HG03280 (cell line): ENCODE measurements at regions not wholly inside any gene's neighbourhood (a gene's known extent, or its start where the extent isn't known, plus 50 kb on each side); places are given as distances from the start of the nearest gene placed in this dataset.

Source experiments
- ATAC-seq: cut with Tn5 transposase; IDR thresholded peaks from one replicate; pipeline ENCODE4 v1.9.1; 2021; ENCODE audit warnings: mild to moderate bottlenecking, moderate library complexity; ENCODE audit not compliant: unreplicated experiment

DNA sequence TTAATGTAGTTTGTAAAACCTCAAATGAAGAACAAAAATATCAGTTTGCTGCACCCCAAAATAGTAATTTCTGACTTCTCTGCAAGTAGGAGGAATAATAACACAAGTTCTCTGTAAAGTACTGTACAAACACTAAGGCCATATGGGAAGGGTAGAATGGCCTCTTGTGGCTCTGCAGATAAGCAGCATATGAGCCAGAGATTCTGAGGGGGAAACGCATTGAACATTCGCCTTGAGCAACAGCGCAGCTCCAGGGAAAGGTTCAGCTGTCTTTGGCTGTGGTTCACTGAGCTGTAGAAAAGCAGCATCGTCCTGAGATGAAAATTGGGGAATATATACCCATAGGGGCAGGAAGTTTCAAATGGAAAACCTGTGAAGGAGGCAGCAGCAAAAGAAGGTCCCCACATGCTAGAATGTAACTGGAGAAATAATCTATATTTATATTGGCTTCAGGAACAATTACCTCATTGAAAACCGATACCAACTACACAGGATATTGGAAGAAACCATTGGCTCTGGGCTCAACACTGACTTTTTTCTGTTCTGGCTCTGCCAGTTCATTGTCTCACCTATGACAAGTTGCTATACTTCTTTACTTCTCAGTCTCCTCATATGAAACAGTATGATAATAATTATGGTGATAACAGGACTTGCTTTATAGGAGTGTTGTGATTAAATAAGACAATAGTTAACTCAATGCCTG lies 357.6 kb upstream of the CPEB2 start:
- no peak for ATAC-seq

DNA sequence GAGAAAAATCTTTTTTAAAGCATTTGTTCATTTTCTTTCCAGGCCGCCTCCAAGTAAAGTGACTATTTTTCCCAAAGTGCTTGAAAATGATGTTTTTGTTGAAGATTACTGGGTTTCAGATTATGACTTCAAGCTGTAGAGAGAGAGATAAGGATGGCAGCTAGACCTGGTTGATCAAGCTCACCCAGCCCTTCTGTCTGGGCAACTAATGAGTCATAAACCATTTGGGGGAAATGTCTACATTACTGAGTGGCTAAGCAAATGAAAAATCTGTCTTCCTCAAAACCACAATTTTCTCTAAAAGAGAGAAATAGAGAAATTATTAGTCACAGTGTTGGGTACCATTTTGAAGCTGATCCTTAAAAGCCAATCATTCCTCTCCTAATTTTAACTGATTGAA lies 355.4 kb upstream of the CPEB2 start:
- ATAC-seq: no peak

DNA sequence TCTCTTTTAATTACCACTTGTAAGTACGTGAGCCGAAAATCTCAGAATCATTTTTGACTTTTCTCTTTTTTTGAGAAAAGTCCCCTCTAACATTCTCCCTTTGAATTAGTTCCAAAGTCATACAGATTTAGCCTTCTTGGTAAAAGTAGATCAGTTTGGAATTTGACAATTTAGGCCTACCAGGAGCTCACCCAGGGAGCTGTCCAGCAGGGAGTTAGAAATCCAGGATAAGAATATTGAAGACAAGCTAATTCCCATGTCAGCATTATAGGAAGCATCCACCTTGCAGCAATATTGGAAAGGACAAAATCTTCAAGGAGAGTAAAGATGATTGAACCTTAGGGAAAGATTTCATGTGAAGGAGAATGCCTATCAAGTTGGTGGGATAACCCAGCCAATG lies 352.2 kb upstream of the CPEB2 start:
- no peak for ATAC-seq

DNA sequence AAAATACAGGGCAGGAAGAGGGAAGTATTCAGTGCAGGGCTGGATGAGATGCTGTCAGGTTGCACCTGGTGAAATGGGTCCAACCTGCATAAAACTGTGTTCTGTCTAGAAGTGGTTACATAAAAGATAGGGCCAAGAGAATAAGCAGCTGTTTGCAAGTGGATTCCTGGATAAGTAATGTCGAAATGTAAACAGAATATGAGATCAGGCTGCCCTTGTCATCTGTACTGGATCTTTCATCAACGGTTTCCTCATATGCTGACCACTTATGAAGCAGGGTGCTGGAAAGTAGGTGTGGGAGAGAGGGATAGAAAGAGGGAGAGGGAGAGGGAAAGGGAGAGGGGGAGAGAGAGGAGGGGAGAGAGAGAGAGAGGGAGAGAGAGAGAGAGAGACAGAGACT lies 349.8 kb upstream of the CPEB2 start:
- ATAC-seq: no peak

DNA sequence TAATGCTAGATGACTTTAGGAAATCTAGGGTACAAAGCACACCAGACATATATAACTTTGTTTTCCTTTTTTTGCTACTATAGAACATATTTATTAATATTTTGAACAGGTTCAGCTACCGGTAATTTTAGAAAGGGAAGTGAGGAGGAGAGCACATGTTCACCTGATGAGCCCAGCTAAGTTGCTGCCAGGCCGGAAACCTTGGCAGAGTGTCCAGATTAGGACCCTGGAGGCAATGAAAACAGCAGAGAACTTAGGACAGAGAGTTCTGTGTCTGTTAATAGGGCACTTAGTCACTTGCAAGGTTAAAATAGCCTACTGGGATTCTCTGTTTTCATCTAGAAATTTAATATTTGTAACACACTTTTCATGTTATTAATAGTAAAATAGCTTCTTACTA lies 348.9 kb upstream of the CPEB2 start:
- ATAC-seq: no peak

DNA sequence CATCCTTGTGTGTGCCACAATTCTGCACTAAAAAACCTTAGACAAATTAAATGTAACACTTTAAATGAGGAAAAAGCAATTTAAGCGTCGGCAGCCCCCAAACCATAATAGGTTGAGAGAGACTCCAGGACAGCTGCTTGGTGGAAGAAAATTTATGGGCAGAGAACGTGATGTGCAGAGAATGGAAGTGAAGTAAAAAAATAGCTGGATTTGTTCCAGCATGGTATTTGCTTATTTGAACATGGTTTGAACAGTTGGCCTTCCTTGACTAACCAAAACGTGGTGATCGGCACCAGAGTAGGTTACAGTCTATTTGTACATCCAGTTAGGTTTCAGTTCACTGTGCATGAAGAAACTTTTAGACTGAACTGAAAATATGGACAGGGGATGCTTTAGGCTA lies 343.0 kb upstream of the CPEB2 start:
- no peak for ATAC-seq

DNA sequence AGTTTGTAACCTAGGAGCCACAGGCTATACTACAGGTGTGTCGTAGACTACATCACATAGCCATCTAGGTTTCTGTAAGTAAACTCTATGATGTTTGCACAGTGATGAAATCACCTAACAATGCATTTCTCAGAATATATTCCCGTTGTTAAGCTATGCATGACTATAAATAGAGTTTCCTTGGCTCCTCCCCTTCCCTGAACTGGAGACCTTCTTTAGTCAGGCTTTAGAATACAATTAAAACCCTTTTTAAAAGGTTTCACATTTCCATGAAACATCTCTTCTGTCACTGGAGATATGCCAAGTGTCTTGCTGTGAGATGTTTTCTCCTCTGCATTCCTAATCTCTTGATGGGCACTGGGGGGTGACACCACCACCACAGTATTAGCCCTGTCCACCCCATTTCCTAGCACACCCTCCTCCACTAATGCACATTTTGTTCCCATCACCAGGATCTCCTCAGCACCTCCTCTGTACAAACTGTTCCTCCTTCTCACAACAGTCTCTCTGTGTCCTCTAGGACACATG lies 334.6 kb upstream of the CPEB2 start:
- ATAC-seq: no peak

DNA sequence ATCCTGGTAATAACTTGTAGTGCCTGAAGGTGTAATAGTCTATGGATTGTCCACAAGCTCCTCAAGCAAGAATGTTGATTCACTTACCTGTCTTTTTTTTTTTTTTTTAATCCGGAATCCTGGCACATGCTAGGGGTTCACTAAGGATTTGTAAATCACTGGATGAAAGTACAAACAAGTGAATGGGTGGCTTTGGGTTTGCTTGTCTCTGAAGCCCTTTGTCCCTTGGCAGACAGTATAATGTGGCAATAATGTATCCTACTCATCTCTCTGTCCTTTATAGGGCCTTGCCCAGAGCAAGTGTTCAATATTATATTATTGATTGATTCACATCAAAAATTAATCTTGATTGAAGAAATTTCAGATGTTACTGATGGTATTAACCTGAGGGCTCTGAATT lies 334.0 kb upstream of the CPEB2 start:
- ATAC-seq: no peak

DNA sequence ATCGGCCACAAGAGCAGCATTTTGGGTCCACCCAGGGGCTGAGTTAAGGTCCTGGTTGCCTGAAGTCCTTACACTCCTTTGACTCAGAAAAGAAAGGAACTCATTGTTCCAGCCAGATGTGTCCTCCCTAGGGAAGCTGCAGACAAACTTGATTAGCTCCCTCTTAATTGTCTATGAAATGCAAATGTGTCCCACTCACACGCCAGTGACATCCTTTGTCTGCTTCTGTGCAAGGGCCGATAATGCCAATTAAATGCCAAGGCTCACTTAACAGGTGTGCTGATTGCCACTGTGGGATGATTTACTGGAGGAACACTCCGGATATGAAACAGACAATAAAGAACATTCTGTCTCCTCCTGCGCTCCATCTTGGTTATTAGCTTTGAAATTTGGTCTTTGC lies 332.9 kb upstream of the CPEB2 start:
- no peak for ATAC-seq

DNA sequence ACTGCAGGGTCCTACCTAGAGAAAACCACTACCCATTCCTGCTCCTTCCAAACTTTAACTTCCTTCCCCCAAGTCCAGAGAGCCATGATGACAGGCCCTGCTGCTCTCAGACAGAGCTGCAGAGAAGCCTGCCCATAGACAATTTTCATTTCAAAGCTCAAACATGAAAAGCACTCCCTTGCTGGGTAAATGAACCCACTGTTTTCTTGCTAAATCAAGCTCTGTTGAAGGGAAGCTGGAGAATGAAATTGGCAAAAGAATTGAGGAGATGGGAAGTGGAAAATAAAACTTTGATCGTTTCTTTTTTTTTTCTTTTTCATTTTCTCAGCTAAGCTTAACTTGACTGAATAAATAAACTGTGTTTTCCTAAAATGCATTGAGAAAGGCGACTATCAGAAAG lies 331.1 kb upstream of the CPEB2 start:
- ATAC-seq: no peak

DNA sequence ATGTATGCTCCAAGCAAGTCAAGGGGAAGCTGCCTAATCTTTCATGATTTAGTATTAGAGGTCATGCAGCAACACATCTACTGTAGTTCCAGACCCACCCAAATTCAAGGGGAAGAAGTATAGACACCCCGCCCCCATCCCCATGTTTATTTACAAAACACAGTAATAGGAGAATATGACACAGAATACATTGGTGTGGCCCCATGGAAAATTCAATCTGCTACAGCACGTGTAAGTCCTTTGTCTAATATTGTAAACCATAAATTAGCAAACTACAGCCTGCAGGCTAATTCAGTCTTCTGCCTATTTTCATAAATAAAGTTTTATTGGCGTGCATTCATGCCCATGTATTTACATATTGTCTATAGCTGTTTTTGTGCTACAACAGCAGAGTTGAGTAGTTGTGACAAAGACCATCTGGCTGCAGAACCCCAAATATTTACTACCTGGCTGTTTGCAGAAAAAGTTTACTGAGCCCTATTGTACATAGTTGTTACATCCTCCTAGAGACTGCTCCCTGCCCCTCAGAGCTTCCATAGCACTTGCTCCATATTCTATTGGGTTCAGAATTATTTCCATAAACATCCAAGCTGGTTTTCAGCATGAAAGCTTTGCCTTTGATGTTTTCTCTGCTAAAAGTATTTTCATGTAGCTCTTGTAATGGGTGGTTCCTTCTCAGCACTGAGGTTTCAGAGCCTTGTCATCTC lies 326.8 kb upstream of the CPEB2 start:
- no peak for ATAC-seq

DNA sequence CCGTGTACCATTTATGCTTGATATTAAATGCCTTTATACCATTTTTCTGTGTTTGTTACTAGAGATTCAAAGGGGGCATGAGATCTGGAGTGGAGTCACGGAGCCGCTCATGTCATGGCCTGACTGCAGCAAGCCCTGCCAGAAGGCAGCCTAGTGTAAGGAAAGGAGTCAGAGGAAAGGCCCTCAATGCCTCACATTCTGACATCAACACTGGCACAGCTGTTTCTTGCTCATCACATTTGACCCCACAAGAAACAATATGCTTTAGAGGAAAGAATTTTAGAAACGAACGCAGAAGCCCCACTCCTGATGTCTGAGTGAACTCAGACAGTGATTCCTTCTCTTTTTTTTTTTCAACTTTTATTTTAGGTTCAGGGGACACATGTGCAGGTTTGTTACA lies 322.4 kb upstream of the CPEB2 start:
- ATAC-seq: no peak

DNA sequence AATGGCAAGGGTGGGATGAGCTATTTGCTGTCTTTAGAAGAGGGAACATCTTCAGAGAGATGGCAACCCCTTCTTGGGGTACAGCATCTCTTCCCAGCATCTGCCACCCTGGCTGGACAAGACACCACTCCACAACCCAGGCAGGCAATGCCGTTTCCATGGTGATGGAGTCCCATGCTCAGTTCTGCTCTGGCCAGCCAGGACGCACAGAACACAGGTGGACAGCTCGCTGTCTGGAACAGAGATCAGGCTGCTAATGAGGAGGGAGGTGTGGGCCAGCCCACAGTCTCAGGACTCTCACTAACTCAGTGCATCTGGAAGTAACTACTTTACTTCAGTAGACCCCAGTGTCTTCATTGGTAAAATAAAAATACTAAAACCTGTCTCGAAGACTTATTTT lies 321.0 kb upstream of the CPEB2 start:
- no peak for ATAC-seq

DNA sequence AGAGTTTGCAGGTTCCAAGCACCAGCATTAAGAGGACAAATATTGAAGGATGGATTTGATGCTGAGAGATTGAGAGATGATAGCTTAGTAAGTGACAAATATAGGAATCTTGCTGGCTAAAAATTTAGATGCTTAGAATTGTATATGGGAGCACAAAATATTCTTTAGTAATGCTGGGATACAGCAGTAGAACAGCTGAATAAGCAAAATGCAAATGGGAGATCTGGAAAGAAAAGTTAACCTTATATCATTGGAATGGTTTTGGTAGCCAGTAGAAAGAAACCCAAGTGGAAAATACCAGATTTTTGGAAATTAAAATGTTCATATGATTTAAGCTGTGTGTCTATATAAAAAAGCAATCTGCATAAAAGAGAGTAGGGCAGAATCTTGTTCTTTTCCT lies 308.6 kb upstream of the CPEB2 start:
- no peak for ATAC-seq

DNA sequence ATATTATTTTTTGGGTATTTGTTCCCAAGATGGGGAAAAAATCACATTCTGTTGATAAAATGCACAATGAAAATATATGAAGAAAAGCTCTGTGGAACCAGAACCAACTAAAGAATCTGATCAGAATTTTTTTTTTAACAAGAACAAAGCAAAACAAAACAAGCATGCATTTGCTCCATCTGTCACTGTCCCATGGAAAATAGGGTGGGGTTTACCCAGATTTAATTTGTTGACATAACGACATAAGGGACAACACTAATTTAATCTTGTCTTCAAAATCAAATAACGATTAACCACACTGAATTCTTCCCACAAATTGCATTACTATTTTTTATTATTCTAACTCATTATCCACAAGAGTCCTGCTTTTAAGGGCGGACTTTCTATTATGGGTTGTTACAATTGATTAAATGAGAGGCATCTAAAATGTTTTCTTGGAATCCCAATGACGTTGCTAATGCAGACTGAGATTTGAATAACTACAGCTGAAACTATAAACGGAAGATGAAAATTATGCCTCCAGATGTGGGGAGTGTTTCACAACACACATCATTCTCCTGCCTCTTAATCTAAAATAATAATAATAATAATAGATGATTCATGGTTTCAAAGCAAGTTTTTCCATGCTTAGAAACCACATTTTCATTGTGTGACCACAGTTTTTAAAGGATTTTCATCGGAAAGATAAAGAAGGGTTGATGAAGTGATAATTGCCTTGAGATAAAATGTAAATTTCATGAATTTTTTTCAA lies 307.0 kb upstream of the CPEB2 start:
- ATAC-seq: no peak

DNA sequence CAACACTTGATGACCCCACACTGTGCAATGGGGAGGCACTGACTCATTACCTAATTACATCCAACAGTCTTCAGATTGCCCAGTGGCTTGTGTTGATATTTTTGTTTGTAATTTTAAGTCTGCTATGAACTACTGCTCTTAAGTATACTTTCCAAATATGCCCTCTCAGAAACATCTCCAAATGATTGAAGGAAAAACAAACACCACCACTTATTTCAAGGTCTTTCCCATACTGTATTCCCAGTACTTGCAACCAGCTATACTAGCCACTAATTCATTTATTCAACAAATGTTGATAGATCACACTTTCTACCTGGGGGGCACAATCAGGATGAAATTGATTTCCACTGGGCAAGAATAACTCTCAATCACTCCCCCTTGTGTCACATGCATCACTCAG lies 302.2 kb upstream of the CPEB2 start:
- no peak for ATAC-seq

DNA sequence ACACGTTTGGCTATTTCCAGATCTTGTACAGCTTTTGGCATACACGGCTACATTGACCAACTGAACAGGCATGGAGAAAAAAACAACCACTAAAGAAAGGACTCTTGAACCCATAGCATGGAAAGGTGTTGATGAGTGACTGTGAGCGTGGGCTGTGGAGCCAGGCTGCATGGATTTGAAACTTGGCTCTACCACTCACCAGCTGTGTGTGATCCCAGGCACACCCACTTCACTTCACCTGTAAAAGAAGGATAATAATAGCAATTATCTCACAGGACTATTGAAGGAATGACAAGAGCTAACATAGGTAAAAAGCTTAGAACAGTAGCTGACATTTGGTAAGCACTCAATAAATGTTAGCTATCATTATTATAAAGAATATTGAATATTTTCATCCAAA lies 301.7 kb upstream of the CPEB2 start:
- no peak for ATAC-seq

DNA sequence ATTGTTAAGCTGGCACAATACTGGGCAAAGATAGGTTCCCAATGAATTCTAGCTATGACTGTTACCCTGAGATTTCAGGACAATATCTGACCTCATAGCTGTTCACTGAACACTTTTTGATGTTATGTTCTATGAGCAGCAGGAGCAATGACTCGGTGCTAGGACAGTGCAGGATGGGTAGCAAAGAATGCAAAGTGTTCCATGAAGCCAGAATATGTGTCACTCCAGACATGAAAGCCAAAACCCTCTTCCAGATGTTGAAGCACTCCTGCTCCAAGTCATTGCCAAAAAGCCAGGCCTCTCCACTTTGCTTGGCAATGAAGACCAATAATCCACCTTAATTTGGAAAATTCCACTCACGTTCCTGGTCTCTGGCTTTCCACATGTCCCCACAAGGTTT lies 300.9 kb upstream of the CPEB2 start:
- ATAC-seq: no peak

DNA sequence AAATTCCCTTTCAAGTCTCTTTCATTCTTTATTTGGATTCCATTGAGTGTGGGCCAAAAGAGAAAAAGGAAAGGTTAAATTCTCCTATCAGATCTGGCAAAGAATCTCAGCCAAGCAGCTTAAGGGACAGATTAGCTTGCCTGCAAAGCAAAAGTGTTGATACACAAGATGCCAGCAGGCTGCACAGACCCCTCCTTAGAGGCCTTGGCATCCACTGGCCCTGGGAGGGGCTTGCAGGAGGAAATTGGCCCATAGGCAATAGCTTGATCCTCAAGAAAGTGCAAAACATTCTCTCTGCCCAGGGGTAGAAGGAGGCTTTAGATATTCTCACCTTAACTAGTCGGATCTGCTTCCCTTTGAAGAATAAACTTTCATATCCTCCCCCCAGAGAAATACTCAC lies 300.4 kb upstream of the CPEB2 start:
- ATAC-seq: no peak

DNA sequence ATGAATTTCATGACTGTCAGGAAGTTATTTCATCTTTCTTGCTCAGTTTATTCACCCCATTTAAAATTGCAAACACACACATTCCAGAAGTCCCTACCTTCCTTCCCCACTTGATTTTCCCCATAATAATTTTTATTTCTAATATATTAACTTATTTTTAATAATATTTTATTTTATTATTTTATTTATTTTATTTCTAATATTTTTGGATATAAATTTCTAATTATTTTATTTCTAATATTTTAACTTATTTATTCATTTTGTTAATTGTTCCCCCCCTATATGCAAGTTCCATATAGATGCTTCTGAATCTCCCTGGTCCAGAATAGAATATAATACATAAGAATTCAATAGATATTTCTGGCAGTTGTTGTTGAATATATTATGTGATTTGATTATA lies 293.7 kb upstream of the CPEB2 start:
- no peak for ATAC-seq

DNA sequence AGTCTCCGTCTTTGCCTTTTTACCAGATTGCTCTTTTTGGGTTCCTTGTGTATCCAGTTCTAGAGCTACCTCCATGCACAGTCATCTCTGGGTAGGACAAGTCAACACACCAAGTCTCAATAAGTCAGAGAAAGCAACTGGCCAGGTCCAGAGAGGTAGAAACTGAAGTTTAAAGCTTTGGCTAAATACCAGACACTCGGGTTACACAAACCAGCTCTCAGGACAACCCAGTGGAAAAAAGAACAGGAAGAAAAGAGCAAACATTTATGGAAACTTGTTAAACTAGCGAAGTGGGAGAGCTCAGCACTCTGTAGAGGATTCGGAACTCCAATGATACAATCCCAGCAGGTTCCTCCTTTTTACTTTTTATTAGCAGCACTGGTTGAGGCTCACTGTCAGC lies 291.0 kb upstream of the CPEB2 start:
- ATAC-seq: no peak

DNA sequence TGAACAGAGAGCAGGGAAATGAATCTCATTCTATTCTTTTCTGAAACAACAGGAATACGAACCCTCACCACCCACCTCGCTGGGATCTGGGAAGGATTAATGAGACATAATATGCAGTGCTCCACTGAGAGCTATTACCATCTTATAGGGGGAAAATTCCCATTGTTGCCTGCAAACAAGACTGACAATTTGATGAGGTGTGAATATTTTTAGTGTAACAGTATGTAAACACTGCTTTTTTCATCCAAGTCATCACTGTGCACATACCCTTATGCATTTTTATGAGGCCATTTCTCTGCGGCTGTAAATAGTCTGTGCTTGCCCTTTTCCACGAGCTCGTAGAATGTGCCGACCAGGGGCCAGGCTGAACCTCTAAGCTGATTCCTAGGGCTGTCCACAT lies 285.6 kb upstream of the CPEB2 start:
- ATAC-seq: no peak
